ENCODE measurements at regions not wholly inside any gene's neighbourhood (a gene's known extent, or its start where the extent isn't known, plus 50 kb on each side); places are given as distances from the start of the nearest gene placed in this dataset.
A peak's percentile ranks its signal among the peaks of the same experiment; 100 is the strongest.

GRCh38 chr4:133802359-133803140 is 399.0 kb downstream of the PABPC4L start:
- DNase-seq (ENCODE audit: low spot score) = no peak
- intact Hi-C loops (cut with DNase I) = no loop called here

- DNase-seq (ENCODE audit: low spot score) = no peak
- intact Hi-C loops (cut with DNase I) = no loop called here
Measured at GRCh38 chr4:133801883-133802282, 399.7 kb downstream of the PABPC4L start.

GRCh38 chr4:133800966-133801365 is 400.6 kb downstream of the PABPC4L start:
- DNase-seq (ENCODE audit: low spot score) = no peak
- intact Hi-C loops (cut with DNase I) = no loop called here

- intact Hi-C loops (cut with DNase I) = no loop called here
Measured at GRCh38 chr4:133799717-133800315, 401.8 kb downstream of the PABPC4L start.

GRCh38 chr4:133777661-133778060 is 423.9 kb downstream of the PABPC4L start:
- intact Hi-C loops (cut with DNase I) = no loop called here
- DNase-seq (ENCODE audit: low spot score) = no peak

More at GRCh38 chr4:133799717-133800315, 401.8 kb downstream of the PABPC4L start:
- DNase-seq (ENCODE audit: low spot score) = no peak

GRCh38 chr4:133776961-133777360 is 424.6 kb downstream of the PABPC4L start:
- intact Hi-C loops (cut with DNase I) = no loop called here
- DNase-seq (ENCODE audit: low spot score) = no peak

GRCh38 chr4:133776503-133776902 is 425.1 kb downstream of the PABPC4L start:
- DNase-seq (ENCODE audit: low spot score) = no peak
- intact Hi-C loops (cut with DNase I) = no loop called here

GRCh38 chr4:133775881-133776280 is 425.7 kb downstream of the PABPC4L start:
- intact Hi-C loops (cut with DNase I) = no loop called here
- no peak for DNase-seq (ENCODE audit: low spot score)

GRCh38 chr4:133775469-133775868 is 426.1 kb downstream of the PABPC4L start:
- DNase-seq (ENCODE audit: low spot score) = no peak
- intact Hi-C loops (cut with DNase I) = no loop called here

- intact Hi-C loops (cut with DNase I) = no loop called here
Measured at GRCh38 chr4:133759428-133759827, 442.2 kb downstream of the PABPC4L start.

GRCh38 chr4:133741766-133742165 is 459.8 kb downstream of the PABPC4L start:
- intact Hi-C loops (cut with DNase I) = no loop called here

More at GRCh38 chr4:133759428-133759827, 442.2 kb downstream of the PABPC4L start:
- peak; percentile 78 for DNase-seq (ENCODE audit: low spot score)

GRCh38 chr4:133720001-133720400 is 481.6 kb downstream of the PABPC4L start:
- intact Hi-C loops (cut with DNase I) = loop anchor here in 1 of 2 donors (5.0 kb wide), 1 partner anchor 88 kb away; no protein-coding TSS in a partner anchor
- no peak for DNase-seq (ENCODE audit: low spot score)

More at GRCh38 chr4:133741766-133742165, 459.8 kb downstream of the PABPC4L start:
- no peak for DNase-seq (ENCODE audit: low spot score)

- DNase-seq (ENCODE audit: low spot score) = no peak
- intact Hi-C loops (cut with DNase I) = no loop called here
Measured at GRCh38 chr4:133719098-133719497, 482.5 kb downstream of the PABPC4L start.

GRCh38 chr4:133714211-133714610 is 487.4 kb downstream of the PABPC4L start:
- DNase-seq (ENCODE audit: low spot score) = no peak
- intact Hi-C loops (cut with DNase I) = no loop called here

- intact Hi-C loops (cut with DNase I) = no loop called here
- no peak for DNase-seq (ENCODE audit: low spot score)
Measured at GRCh38 chr4:133713340-133713739, 488.2 kb downstream of the PABPC4L start.

- no peak for DNase-seq (ENCODE audit: low spot score)
- intact Hi-C loops (cut with DNase I) = no loop called here
Measured at GRCh38 chr4:133711817-133712216, 489.8 kb downstream of the PABPC4L start.

GRCh38 chr4:133694416-133694815 is 507.2 kb downstream of the PABPC4L start:
- DNase-seq (ENCODE audit: low spot score) = no peak
- intact Hi-C loops (cut with DNase I) = no loop called here

GRCh38 chr4:133683967-133684366 is 517.6 kb downstream of the PABPC4L start:
- intact Hi-C loops (cut with DNase I) = no loop called here
- DNase-seq (ENCODE audit: low spot score) = no peak

GRCh38 chr4:133668061-133668851 is 519.2 kb downstream of the PCDH10 start:
- no peak for DNase-seq (ENCODE audit: low spot score)
- intact Hi-C loops (cut with DNase I) = no loop called here

- no peak for DNase-seq (ENCODE audit: low spot score)
- intact Hi-C loops (cut with DNase I) = no loop called here
Measured at GRCh38 chr4:133647206-133647605, 498.1 kb downstream of the PCDH10 start.

Data from posterior vena cava (tissue), 2 donors.